ENCODE measurements at regions not wholly inside any gene's neighbourhood (a gene's known extent, or its start where the extent isn't known, plus 50 kb on each side); places are given as distances from the start of the nearest gene placed in this dataset.
A peak's percentile ranks its signal among the peaks of the same experiment; 100 is the strongest.

- TF ChIP-seq CTCF (IDR thresholded peaks at IDR 0.05; ENCODE audit: insufficient read depth, low read length): no peak
- no peak for DNase-seq (ENCODE audit: low read depth)
- no peak overlapping the region for H3K4me3 ChIP-seq (ENCODE audit: low read depth, low read length)
Observed at GRCh38 chr3:130621824-130622223, 104.8 kb downstream of the COL6A6 start.

- H3K4me3 ChIP-seq (ENCODE audit: low read depth, low read length): no peak overlapping the region
- DNase-seq (ENCODE audit: low read depth): peak; percentile 97
- TF ChIP-seq CTCF (IDR thresholded peaks at IDR 0.05; ENCODE audit: insufficient read depth, low read length): no peak
Observed at GRCh38 chr3:130626049-130626448, 109.1 kb downstream of the COL6A6 start.

- peak; percentile 48 for DNase-seq (ENCODE audit: low read depth)
- no peak overlapping the region for H3K4me3 ChIP-seq (ENCODE audit: low read depth, low read length)
- TF ChIP-seq CTCF (IDR thresholded peaks at IDR 0.05; ENCODE audit: insufficient read depth, low read length): no peak
Observed at GRCh38 chr3:130627143-130627855, 110.3 kb downstream of the COL6A6 start.

GRCh38 chr3:130627882-130628281, 110.9 kb downstream of the COL6A6 start:
- DNase-seq (ENCODE audit: low read depth): no peak
- no peak overlapping the region for H3K4me3 ChIP-seq (ENCODE audit: low read depth, low read length)
- TF ChIP-seq CTCF (IDR thresholded peaks at IDR 0.05; ENCODE audit: insufficient read depth, low read length): no peak

Measured in fibroblast of the aortic adventitia (primary cell).